Sigmoid colon (tissue), 6 donors: ENCODE measurements at regions not wholly inside any gene's neighbourhood (a gene's known extent, or its start where the extent isn't known, plus 50 kb on each side); places are given as distances from the start of the nearest gene placed in this dataset.

Experiments used
- DNase-seq: peaks from one replicate; pipeline ENCODE4 v3.0.0-alpha.2; 2019
- H3K27ac ChIP-seq, 4 donors: fragments of 200-600 bp; sonication (generic); one replicate each; pipeline ENCODE4 v1.5.1; 2016 to 2019; ENCODE audit warnings: mild to moderate bottlenecking in 1 of 4
- H3K27me3 ChIP-seq, 3 donors: fragments of 200-600 bp; sonication (generic); one replicate each; pipeline ENCODE4 v1.5.1; 2019; ENCODE audit warnings: mild to moderate bottlenecking in 1 of 3
- H3K36me3 ChIP-seq, 4 donors: fragments of 200-600 bp; sonication (generic); one replicate each; pipeline ENCODE4 v1.5.1; 2016 to 2019
- H3K4me1 ChIP-seq, 4 donors: fragments of 200-600 bp; sonication (generic); one replicate each; pipeline ENCODE4 v1.5.1; 2017 to 2019
- H3K4me3 ChIP-seq, 4 donors: fragments of 200-600 bp; sonication (generic); one replicate each; pipeline ENCODE4 v1.5.1; 2017 to 2019; ENCODE audit warnings: mild to moderate bottlenecking in 2 of 4, moderate library complexity in 1 of 4
- H3K9me3 ChIP-seq, 4 donors: fragments of 200-600 bp in 3 of 4; sonication (generic) in 3 of 4; one replicate each; pipeline versions ENCODE4 v1.5.1 to v1.6.1; 2013 to 2019
- CTCF ChIP-seq, 4 experiments: fragments of 450-650 bp in 3 of 4; fragments of 200-600 bp in 1 of 4; IDR thresholded peaks; one replicate each; pipeline ENCODE4 v1.5.1; 2016 to 2019; ENCODE audit warnings: antibody characterized with exemption in 4 of 4, mild to moderate bottlenecking in 3 of 4, moderate library complexity in 2 of 4
- EP300 ChIP-seq, 4 donors: sonication (generic); formaldehyde crosslinking; IDR thresholded peaks; one replicate each; pipeline ENCODE4 v1.6.1; 2017; ENCODE audit warnings: antibody characterized with exemption in 4 of 4
- POLR2A ChIP-seq, 2 donors: fragments of 450-650 bp; IDR thresholded peaks; one replicate each; pipeline ENCODE4 v1.6.1; 2016; ENCODE audit warnings: antibody characterized with exemption in 2 of 2, mild to moderate bottlenecking in 2 of 2, moderate library complexity in 2 of 2
- POLR2AphosphoS5 ChIP-seq, 4 donors: sonication (generic); formaldehyde crosslinking; IDR thresholded peaks; one replicate each; pipeline ENCODE4 v1.6.1; 2017; ENCODE audit warnings: antibody characterized with exemption in 4 of 4
- WGBS, 2 donors: extraction: QIAGEN DNeasy Blood & Tissue Kit; methylation state at CpG; one replicate each; pipeline ENCODE4 v1.1.7; 2013; 5-methylcytosine and 5-hydroxymethylcytosine counted together
- intact Hi-C: fragments of 100-400 bp; cut with DNase I; formaldehyde crosslinking; loops from one replicate; pipeline ENCODE4 v1.15.1; 2023
- donor health status: healthy with polysubstance abuse.
- donor health status: healthy.

- no peaks in the 10 kb centered on the region for H3K36me3 ChIP-seq
- peaks cover 0 to 4% (median 0%) of the 10 kb centered on the region in 3 donors for H3K27me3 ChIP-seq
- no peaks in the 10 kb centered on the region for H3K9me3 ChIP-seq
- no peaks in the 10 kb centered on the region for H3K4me1 ChIP-seq
- intact Hi-C loops: no loop called here
- TF ChIP-seq CTCF (IDR thresholded peaks at IDR 0.05) (no peak), POLR2AphosphoS5 (IDR thresholded peaks at IDR 0.05) (no peak), EP300 (IDR thresholded peaks at IDR 0.05) (no peak), POLR2A (IDR thresholded peaks at IDR 0.05) (no peak)
- 46 to 51% methylated on average over 11 of the region's 11 CpGs for WGBS, 2 donors
- DNase-seq: no peak
- H3K27ac ChIP-seq: no peak overlapping the region
- no peak overlapping the region for H3K4me3 ChIP-seq
Measured at GRCh38 chr20:60718743-60719480, 533.1 kb upstream of the CDH4 start.

GRCh38 chr20:60725311-60725906, 526.7 kb upstream of the CDH4 start:
- Histone ChIP-seq H3K27me3 (no peaks in the 10 kb centered on the region), H3K36me3 (no peaks in the 10 kb centered on the region), H3K4me1 (no peaks in the 10 kb centered on the region), H3K9me3 (no peaks in the 10 kb centered on the region), H3K4me3 (no peak overlapping the region), H3K27ac (no peak overlapping the region)
- intact Hi-C loops: no loop called here
- 52 to 68% methylated on average over 4 of the region's 4 CpGs for WGBS, 2 donors
- no peak for DNase-seq
- no peak for TF ChIP-seq POLR2A (IDR thresholded peaks at IDR 0.05)
- no peak for TF ChIP-seq POLR2AphosphoS5 (IDR thresholded peaks at IDR 0.05)
- no peak for TF ChIP-seq EP300 (IDR thresholded peaks at IDR 0.05)
- TF ChIP-seq CTCF (IDR thresholded peaks at IDR 0.05): no peak

- intact Hi-C loops: no loop called here
- WGBS, 2 donors: 39 to 46% methylated on average over 1 of the region's 1 CpG
- Histone ChIP-seq H3K9me3 (no peaks in the 10 kb centered on the region), H3K4me1 (no peaks in the 10 kb centered on the region), H3K4me3 (no peak overlapping the region), H3K27ac (no peak overlapping the region), H3K27me3 (no peaks in the 10 kb centered on the region), H3K36me3 (no peaks in the 10 kb centered on the region)
- TF ChIP-seq POLR2A (IDR thresholded peaks at IDR 0.05) (no peak), EP300 (IDR thresholded peaks at IDR 0.05) (no peak), CTCF (IDR thresholded peaks at IDR 0.05) (no peak), POLR2AphosphoS5 (IDR thresholded peaks at IDR 0.05) (no peak)
- DNase-seq: no peak
Measured at GRCh38 chr20:60727425-60727824, 524.6 kb upstream of the CDH4 start.

GRCh38 chr20:60728705-60729104, 523.4 kb upstream of the CDH4 start:
- no peak for TF ChIP-seq EP300 (IDR thresholded peaks at IDR 0.05)
- no peak for TF ChIP-seq CTCF (IDR thresholded peaks at IDR 0.05)
- no peak for TF ChIP-seq POLR2A (IDR thresholded peaks at IDR 0.05)
- no peak for TF ChIP-seq POLR2AphosphoS5 (IDR thresholded peaks at IDR 0.05)
- Histone ChIP-seq H3K27ac (no peak overlapping the region), H3K36me3 (no peaks in the 10 kb centered on the region), H3K4me1 (no peaks in the 10 kb centered on the region), H3K4me3 (no peak overlapping the region), H3K27me3 (no peaks in the 10 kb centered on the region), H3K9me3 (no peaks in the 10 kb centered on the region)
- intact Hi-C loops: no loop called here
- no peak for DNase-seq
- whole genome bisulfite sequencing, 2 donors: 61 to 66% methylated on average over 4 of the region's 4 CpGs
